IMR-90 (cell line): ENCODE measurements at regions not wholly inside any gene's neighbourhood (a gene's known extent, or its start where the extent isn't known, plus 50 kb on each side); places are given as distances from the start of the nearest gene placed in this dataset.
"Not testable (repeated sequence)": the region's sequence is repeated elsewhere in the genome, so short reads cannot be mapped to it uniquely, and the experiment has no call there.

Experiments
- ATAC-seq: fragments of 200-7000 bp; cut with Tn5 transposase; 2 replicates; pipeline ENCODE4 v1.9.1; 2020; ENCODE audit warnings: low read depth, mild to moderate bottlenecking, moderate library complexity
- BruUV-seq: library from RNA; stranded (reverse); fragments of 400-500 nt; replicated peaks from 2 replicates; lab custom pipeline; 2021; lab: Mats Ljungman, UMichigan
- CTCF ChIA-PET: fragments of 300-600 bp; formaldehyde crosslinking; extraction: SDS; loops from one replicate; lab custom pipeline; 2021; ENCODE audit warnings: antibody characterized with exemption; lab: Yijun Ruan, JAX
- POLR2A ChIA-PET: fragments of 300-600 bp; sonication (Branson Sonifier 250); formaldehyde crosslinking; loops from one replicate; lab custom pipeline; 2022; ENCODE audit warnings: antibody characterized with exemption; ENCODE audit not compliant: unreplicated experiment; lab: Charles Lee
- DNase-seq: peaks from one replicate; pipeline ENCODE4 v3.0.0; 2013
- H2AFZ ChIP-seq: replicated peaks from 2 replicates; pipeline ENCODE3; 2013; ENCODE audit warnings: low read length, mild to moderate bottlenecking; ENCODE audit not compliant: poor library complexity
- H2AK5ac ChIP-seq: 2 replicates; pipeline ENCODE4 v1.6.1; 2013; ENCODE audit warnings: low read depth, low read length, inconsistent platforms
- H2AK9ac ChIP-seq: replicated peaks from 2 replicates; pipeline ENCODE3; 2013; ENCODE audit warnings: mild to moderate bottlenecking, low read depth, low read length, moderate library complexity; ENCODE audit not compliant: poor library complexity
- H2BK120ac ChIP-seq: 2 replicates; pipeline ENCODE4 v1.6.1; 2013; ENCODE audit warnings: low read depth, low read length, inconsistent platforms
- H2BK15ac ChIP-seq: 3 replicates; pipeline ENCODE4 v1.6.1; 2013; ENCODE audit warnings: low read depth, low read length, inconsistent platforms
- H2BK20ac ChIP-seq: 2 replicates; pipeline ENCODE4 v1.6.1; 2013; ENCODE audit warnings: low read depth, mild to moderate bottlenecking, inconsistent platforms, low read length, moderate library complexity
- H2BK5ac ChIP-seq: 2 replicates; pipeline ENCODE4 v1.6.1; 2013; ENCODE audit warnings: mild to moderate bottlenecking, low read depth, low read length, inconsistent platforms; ENCODE audit not compliant: poor library complexity, severe bottlenecking
- H3K14ac ChIP-seq: replicated peaks from 2 replicates; pipeline ENCODE4 v1.6.1; 2013; ENCODE audit warnings: low read depth, low read length, inconsistent platforms
- H3K18ac ChIP-seq: 2 replicates; pipeline ENCODE4 v1.6.1; 2013; ENCODE audit warnings: low read depth, low read length, control low read depth
- H3K23ac ChIP-seq: 2 replicates; pipeline ENCODE4 v1.6.1; 2013; ENCODE audit warnings: low read depth, low read length, inconsistent platforms
- H3K27ac ChIP-seq: 2 replicates; pipeline ENCODE4 v1.5.1; 2013; ENCODE audit warnings: mild to moderate bottlenecking, control low read depth, low read length; ENCODE audit not compliant: insufficient read depth
- H3K27me3 ChIP-seq: 2 replicates; pipeline ENCODE4 v1.6.1; 2013; ENCODE audit warnings: low read length; ENCODE audit not compliant: control insufficient read depth, insufficient read depth
- H3K36me3 ChIP-seq: 2 replicates; pipeline ENCODE4 v1.6.1; 2013; ENCODE audit warnings: low read length, mixed read lengths; ENCODE audit not compliant: control insufficient read depth, insufficient read depth
- H3K4ac ChIP-seq: 2 replicates; pipeline ENCODE4 v1.6.1; 2013; ENCODE audit warnings: low read depth, low read length, inconsistent platforms
- H3K4me1 ChIP-seq: 2 replicates; pipeline ENCODE4 v1.6.1; 2013; ENCODE audit warnings: low read length, mixed read lengths; ENCODE audit not compliant: control insufficient read depth, insufficient read depth
- H3K4me2 ChIP-seq: 2 replicates; pipeline ENCODE4 v1.6.1; 2013; ENCODE audit warnings: low read depth, mild to moderate bottlenecking, control low read depth, low read length, moderate library complexity
- H3K4me3 ChIP-seq: 2 replicates; pipeline ENCODE4 v1.5.1; 2013; ENCODE audit warnings: low read depth, mild to moderate bottlenecking, control low read depth, low read length, moderate library complexity; ENCODE audit not compliant: insufficient read depth
- H3K56ac ChIP-seq: 2 replicates; pipeline ENCODE4 v1.6.1; 2013; ENCODE audit warnings: low read length, inconsistent platforms; ENCODE audit not compliant: insufficient read depth; ENCODE audit errors: extremely low read depth
- H3K79me1 ChIP-seq, 2 experiments: 2 replicates each; pipeline ENCODE4 v1.6.1; 2013; ENCODE audit warnings: low read length in 2 of 2, inconsistent platforms in 1 of 2, low read depth in 1 of 2
- H3K9ac ChIP-seq: 2 replicates; pipeline ENCODE4 v1.6.1; 2013; ENCODE audit warnings: low read depth, low read length, control low read depth
- H3K9me1 ChIP-seq: 2 replicates; pipeline ENCODE4 v1.6.1; 2013; ENCODE audit warnings: low read length, inconsistent platforms; ENCODE audit not compliant: insufficient read depth
- H3K9me3 ChIP-seq: 2 replicates; pipeline ENCODE4 v1.6.1; 2013; ENCODE audit warnings: low read length; ENCODE audit not compliant: control insufficient read depth, insufficient read depth
- H4K20me1 ChIP-seq: 2 replicates; pipeline ENCODE4 v1.6.1; 2013; ENCODE audit warnings: low read length, inconsistent platforms; ENCODE audit not compliant: insufficient read depth
- H4K5ac ChIP-seq: 2 replicates; pipeline ENCODE4 v1.6.1; 2013; ENCODE audit warnings: mild to moderate bottlenecking, low read depth, low read length, control low read depth
- H4K8ac ChIP-seq, 2 experiments: 2 replicates each; pipeline ENCODE4 v1.6.1; 2013; ENCODE audit warnings: low read depth in 2 of 2, low read length in 2 of 2, control low read depth in 1 of 2, inconsistent platforms in 1 of 2
- H4K91ac ChIP-seq: 2 replicates; pipeline ENCODE4 v1.6.1; 2013; ENCODE audit warnings: low read depth, low read length, inconsistent platforms; ENCODE audit not compliant: insufficient read depth
- MXI1 ChIP-seq: IDR thresholded peaks from 2 replicates; pipeline ENCODE4 v1.6.1; 2012; ENCODE audit warnings: low read depth, mild to moderate bottlenecking, low read length, moderate library complexity, borderline replicate concordance
- SMC3 ChIP-seq: fragments of 150-350 bp; IDR thresholded peaks from 2 replicates; pipeline ENCODE4 v1.6.1; 2016; ENCODE audit warnings: low read depth, mild to moderate bottlenecking, antibody characterized with exemption, low read length, moderate library complexity
- WGBS, 2 experiments: methylation state at CpG; one replicate each; pipeline versions ENCODE4 v1.1.5 to v1.1.7; 2013; ENCODE audit warnings: missing lambda C conversion rate in 2 of 2; ENCODE audit not compliant: insufficient read length in 1 of 2; ENCODE audit errors: extremely low coverage in 2 of 2; 5-methylcytosine and 5-hydroxymethylcytosine counted together
- dilution Hi-C: fragments of 300-500 bp; cut with HindIII; formaldehyde crosslinking; loops from one replicate; pipeline ENCODE4 v1.14.3; 2018; ENCODE audit warnings: low sequenced_read_pairs; ENCODE audit not compliant: unreplicated experiment
- in situ Hi-C: fragments of 300-500 bp; cut with MboI; formaldehyde crosslinking; loops from 3 replicates; pipeline ENCODE4 v1.14.3; 2019; ENCODE audit warnings: low sequenced_read_pairs, inconsistent platforms, mixed read lengths
- intact Hi-C: fragments of 100-400 bp; cut with micrococcal nuclease; formaldehyde crosslinking; loops from 2 replicates; pipeline ENCODE4 v1.10.0; 2022
- TF ChIP-seq, protein P1 (sequence below): conservative IDR thresholded peaks from 2 replicates; pipeline ENCODE4 v1.5.1; 2012; ENCODE audit warnings: mild to moderate bottlenecking, low read depth, low read length, improper control_type of control experiment

DNA sequence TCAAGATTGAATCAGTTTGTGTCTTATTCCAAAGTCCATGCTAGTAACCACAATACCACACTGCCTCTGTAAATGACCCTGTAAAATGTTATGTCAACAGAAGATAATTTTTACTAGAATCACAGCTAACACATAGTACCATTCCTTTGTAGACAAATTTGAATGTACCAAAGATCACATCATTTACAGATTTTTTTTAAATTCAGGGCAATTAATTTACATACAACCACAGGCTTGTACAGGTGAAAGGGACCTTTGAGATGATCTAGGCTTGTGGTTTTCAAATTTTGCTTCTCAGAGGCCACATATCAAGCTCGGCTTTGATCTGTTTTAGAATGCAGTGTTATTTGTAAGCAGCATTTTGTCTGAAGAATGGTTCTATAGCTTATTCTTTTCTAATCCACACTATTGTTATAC is 63.8 kb upstream of the PPM1B start:
- Histone ChIP-seq H2BK120ac (no peak overlapping the region), H3K4me1 (peaks cover 5% of the 10 kb centered on the region; the same call in 1 of the 2 replicates), H4K91ac (no peak overlapping the region), H3K56ac (no peak overlapping the region), H3K4me3 (no peak overlapping the region), H4K20me1 (no peaks in the 10 kb centered on the region; the same call in 1 of the 2 replicates), H3K27ac (no peak overlapping the region), H3K79me1 (no peaks in the 10 kb centered on the region), H3K9ac (no peak overlapping the region), H3K14ac (no peak overlapping the region), H2BK15ac (no peak overlapping the region), H3K27me3 (no peaks in the 10 kb centered on the region), H3K23ac (no peak overlapping the region), H3K9me3 (no peaks in the 10 kb centered on the region), H2BK20ac (no peak overlapping the region), H4K8ac (no peak overlapping the region), H3K18ac (no peak overlapping the region), H4K5ac (no peak overlapping the region), H2BK5ac (no peak overlapping the region), H3K4me2 (no peak overlapping the region), H2AK5ac (no peak overlapping the region), H3K9me1 (peaks cover 9% of the 10 kb centered on the region; the same call in 1 of the 2 replicates), H3K36me3 (no peaks in the 10 kb centered on the region), H2AK9ac (no peak overlapping the region), H2AFZ (no peak overlapping the region), H3K4ac (no peak overlapping the region)
- no TSS peak for BruUV-seq
- ChIA-PET CTCF (no interaction called here), POLR2A (no interaction called here)
- in situ Hi-C loops (no loop called here), dilution Hi-C loops (no loop called here), intact Hi-C loops (no loop called here)
- no peak for ATAC-seq
- WGBS, 2 experiments, result no CpG with 5 or more reads among the region's 1 CpG
- TF ChIP-seq, protein P1, sequence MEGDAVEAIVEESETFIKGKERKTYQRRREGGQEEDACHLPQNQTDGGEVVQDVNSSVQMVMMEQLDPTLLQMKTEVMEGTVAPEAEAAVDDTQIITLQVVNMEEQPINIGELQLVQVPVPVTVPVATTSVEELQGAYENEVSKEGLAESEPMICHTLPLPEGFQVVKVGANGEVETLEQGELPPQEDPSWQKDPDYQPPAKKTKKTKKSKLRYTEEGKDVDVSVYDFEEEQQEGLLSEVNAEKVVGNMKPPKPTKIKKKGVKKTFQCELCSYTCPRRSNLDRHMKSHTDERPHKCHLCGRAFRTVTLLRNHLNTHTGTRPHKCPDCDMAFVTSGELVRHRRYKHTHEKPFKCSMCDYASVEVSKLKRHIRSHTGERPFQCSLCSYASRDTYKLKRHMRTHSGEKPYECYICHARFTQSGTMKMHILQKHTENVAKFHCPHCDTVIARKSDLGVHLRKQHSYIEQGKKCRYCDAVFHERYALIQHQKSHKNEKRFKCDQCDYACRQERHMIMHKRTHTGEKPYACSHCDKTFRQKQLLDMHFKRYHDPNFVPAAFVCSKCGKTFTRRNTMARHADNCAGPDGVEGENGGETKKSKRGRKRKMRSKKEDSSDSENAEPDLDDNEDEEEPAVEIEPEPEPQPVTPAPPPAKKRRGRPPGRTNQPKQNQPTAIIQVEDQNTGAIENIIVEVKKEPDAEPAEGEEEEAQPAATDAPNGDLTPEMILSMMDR, result no peak
- no peak for TF ChIP-seq MXI1
- TF ChIP-seq SMC3, result no peak
- DNase-seq, result no peak

- H3K9ac ChIP-seq, H3K79me1 ChIP-seq, H3K9me3 ChIP-seq, H3K4me1 ChIP-seq, H2AK9ac ChIP-seq, H2AFZ ChIP-seq, H2BK5ac ChIP-seq, CTCF ChIA-PET, H3K27me3 ChIP-seq, H3K36me3 ChIP-seq, H2BK20ac ChIP-seq, H2BK15ac ChIP-seq, H3K27ac ChIP-seq, H3K9me1 ChIP-seq, POLR2A ChIA-PET, H3K4me2 ChIP-seq, H4K5ac ChIP-seq, H3K56ac ChIP-seq, intact Hi-C loops, H4K8ac ChIP-seq, in situ Hi-C loops, H3K4ac ChIP-seq, ATAC-seq, H3K23ac ChIP-seq, BruUV-seq, H4K91ac ChIP-seq, H3K4me3 ChIP-seq, H4K20me1 ChIP-seq, dilution Hi-C loops, H3K14ac ChIP-seq, H3K18ac ChIP-seq, H2AK5ac ChIP-seq, H2BK120ac ChIP-seq: not testable (repeated sequence)
- whole genome bisulfite sequencing, 2 experiments, result 68% methylated on average over 5 of the region's 9 CpGs; no CpG with 5 or more reads in 1 of the 2 experiments
- DNase-seq, result peak; percentile 15
Measured at GRCh38 chr2:44106509-44106908, 62.2 kb upstream of the PPM1B start.
